ENCODE measurements at regions not wholly inside any gene's neighbourhood (a gene's known extent, or its start where the extent isn't known, plus 50 kb on each side); places are given as distances from the start of the nearest gene placed in this dataset.
"Not testable (repeated sequence)": the region's sequence is repeated elsewhere in the genome, so short reads cannot be mapped to it uniquely, and the experiment has no call there.

GRCh38 chr3:117052395-117052794, 342.8 kb downstream of the TUSC7 start:
- no peak for TF ChIP-seq POLR2AphosphoS5 (IDR thresholded peaks at IDR 0.05)
- no peak for TF ChIP-seq CTCF (IDR thresholded peaks at IDR 0.05)
- TF ChIP-seq POLR2A (IDR thresholded peaks at IDR 0.05) = no peak
- no peak overlapping the region for H3K27ac ChIP-seq
- no peaks in the 10 kb centered on the region for H3K27me3 ChIP-seq (replicated peaks; ENCODE audit: insufficient read depth)
- 83% methylated on average over 5 of the region's 5 CpGs for WGBS
- no peaks in the 10 kb centered on the region for H3K9me3 ChIP-seq
- no peak overlapping the region for H3K4me3 ChIP-seq
- no peaks in the 10 kb centered on the region for H3K4me1 ChIP-seq (replicated peaks)
- intact Hi-C loops (cut with DNase I) = no loop called here
- H3K36me3 ChIP-seq = no peaks in the 10 kb centered on the region
- no peak for DNase-seq (ENCODE audit: low spot score)

GRCh38 chr3:117054556-117054955, 345.0 kb downstream of the TUSC7 start:
- DNase-seq (ENCODE audit: low spot score) = no peak
- no peaks in the 10 kb centered on the region for H3K4me1 ChIP-seq (replicated peaks)
- no peak overlapping the region for H3K4me3 ChIP-seq
- intact Hi-C loops (cut with DNase I) = no loop called here
- no peak for TF ChIP-seq CTCF (IDR thresholded peaks at IDR 0.05)
- no peak for TF ChIP-seq POLR2A (IDR thresholded peaks at IDR 0.05)
- TF ChIP-seq POLR2AphosphoS5 (IDR thresholded peaks at IDR 0.05) = no peak
- H3K27me3 ChIP-seq (replicated peaks; ENCODE audit: insufficient read depth) = no peaks in the 10 kb centered on the region
- 79% methylated on average over 2 of the region's 2 CpGs for WGBS
- no peaks in the 10 kb centered on the region for H3K36me3 ChIP-seq
- no peaks in the 10 kb centered on the region for H3K9me3 ChIP-seq
- no peak overlapping the region for H3K27ac ChIP-seq

DNA sequence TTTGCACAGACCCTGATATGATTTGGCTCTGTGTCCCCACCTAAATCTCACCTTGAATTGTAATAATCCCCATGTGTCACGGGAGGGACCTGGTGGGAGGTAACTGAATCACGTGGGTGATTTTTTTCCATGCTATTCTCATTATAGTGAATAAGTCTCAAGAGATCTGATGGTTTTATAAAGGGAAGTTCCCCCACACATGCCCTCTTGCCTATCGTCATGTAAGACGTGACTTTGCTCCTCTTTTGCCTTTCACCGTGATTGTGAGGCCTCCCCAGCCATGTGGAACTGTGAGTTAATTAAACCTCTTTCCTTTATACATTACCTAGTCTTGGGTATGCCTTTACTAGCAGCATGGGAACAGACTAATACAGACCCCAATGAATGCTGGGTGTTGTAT, 347.4 kb downstream of the TUSC7 start:
- H3K9me3 ChIP-seq; H3K27ac ChIP-seq; H3K27me3 ChIP-seq (replicated peaks; ENCODE audit: insufficient read depth); H3K36me3 ChIP-seq; H3K4me3 ChIP-seq; intact Hi-C loops (cut with DNase I); DNase-seq (ENCODE audit: low spot score); H3K4me1 ChIP-seq (replicated peaks): not testable (repeated sequence)
- 84% methylated on average over 5 of the region's 5 CpGs for WGBS

- no peak overlapping the region for H3K27ac ChIP-seq
- 33% methylated on average over 6 of the region's 6 CpGs for WGBS
- intact Hi-C loops (cut with DNase I) = no loop called here
Measured at GRCh38 chr3:117059067-117059955, 349.7 kb downstream of the TUSC7 start.

DNA sequence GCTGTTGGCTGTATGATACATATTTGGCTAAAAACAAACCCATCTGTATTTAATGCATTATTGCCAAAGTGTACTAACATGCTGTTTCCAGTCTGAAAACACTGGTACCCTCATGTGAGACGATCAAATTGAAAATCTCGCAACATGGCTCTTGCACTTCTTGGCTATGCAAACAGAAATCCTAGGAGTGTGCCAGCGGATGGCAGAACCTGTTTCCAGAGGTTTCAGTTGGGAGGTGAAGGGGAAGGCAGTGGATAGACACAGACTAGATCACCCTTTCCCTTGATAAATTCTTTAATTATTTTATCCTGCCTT, 350.3 kb downstream of the TUSC7 start:
- no peaks in the 10 kb centered on the region for H3K4me1 ChIP-seq (replicated peaks)
- H3K9me3 ChIP-seq = no peaks in the 10 kb centered on the region
- H3K27ac ChIP-seq = no peak overlapping the region
- intact Hi-C loops (cut with DNase I) = no loop called here
- H3K36me3 ChIP-seq = no peaks in the 10 kb centered on the region
- H3K4me3 ChIP-seq = no peak overlapping the region
- DNase-seq (ENCODE audit: low spot score) = no peak
- no peak for TF ChIP-seq POLR2A (IDR thresholded peaks at IDR 0.05)
- TF ChIP-seq POLR2AphosphoS5 (IDR thresholded peaks at IDR 0.05) = no peak
- WGBS = 33% methylated on average over 3 of the region's 3 CpGs
- H3K27me3 ChIP-seq (replicated peaks; ENCODE audit: insufficient read depth) = no peaks in the 10 kb centered on the region

More at GRCh38 chr3:117059067-117059955, 349.7 kb downstream of the TUSC7 start:
- Histone ChIP-seq H3K4me1 (replicated peaks) (no peaks in the 10 kb centered on the region), H3K27me3 (replicated peaks; ENCODE audit: insufficient read depth) (no peaks in the 10 kb centered on the region), H3K9me3 (no peaks in the 10 kb centered on the region), H3K36me3 (no peaks in the 10 kb centered on the region), H3K4me3 (no peak overlapping the region)
- no peak for TF ChIP-seq POLR2A (IDR thresholded peaks at IDR 0.05)
- peak in 3 of 4 experiments; percentile 46 to 66 (median 50) for TF ChIP-seq CTCF (IDR thresholded peaks at IDR 0.05)
- DNase-seq (ENCODE audit: low spot score) = no peak

DNA sequence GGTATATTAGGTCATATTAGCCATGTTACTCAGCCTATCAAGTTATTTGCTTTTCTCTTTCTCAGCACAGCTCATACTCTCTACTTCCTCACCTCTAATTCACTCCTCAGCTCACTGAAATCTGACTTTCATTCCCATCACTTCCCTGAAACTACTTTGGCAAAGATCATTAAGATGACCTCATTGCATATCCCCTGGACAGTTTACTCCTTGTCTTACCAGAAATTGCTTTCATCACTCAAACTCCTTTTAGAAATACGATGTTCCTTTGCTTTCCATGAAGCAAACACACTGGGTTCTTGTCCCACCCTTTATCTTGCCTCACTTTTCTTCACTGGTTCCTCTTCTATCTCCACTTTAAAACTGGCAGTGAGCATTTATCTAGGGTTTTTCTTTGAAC, 354.4 kb downstream of the TUSC7 start:
- H3K4me3 ChIP-seq = no peak overlapping the region
- H3K9me3 ChIP-seq = no peaks in the 10 kb centered on the region
- no peak overlapping the region for H3K27ac ChIP-seq
- DNase-seq (ENCODE audit: low spot score) = no peak
- no peaks in the 10 kb centered on the region for H3K27me3 ChIP-seq (replicated peaks; ENCODE audit: insufficient read depth)
- no peaks in the 10 kb centered on the region for H3K36me3 ChIP-seq
- no peak for TF ChIP-seq POLR2AphosphoS5 (IDR thresholded peaks at IDR 0.05)
- no peak for TF ChIP-seq POLR2A (IDR thresholded peaks at IDR 0.05)
- TF ChIP-seq CTCF (IDR thresholded peaks at IDR 0.05) = no peak
- no peaks in the 10 kb centered on the region for H3K4me1 ChIP-seq (replicated peaks)
- intact Hi-C loops (cut with DNase I) = no loop called here
- WGBS = 26% methylated on average over 1 of the region's 1 CpG

All from prostate gland (tissue), 2 donors.